ENCODE measurements at regions not wholly inside any gene's neighbourhood (a gene's known extent, or its start where the extent isn't known, plus 50 kb on each side); places are given as distances from the start of the nearest gene placed in this dataset.

DNA sequence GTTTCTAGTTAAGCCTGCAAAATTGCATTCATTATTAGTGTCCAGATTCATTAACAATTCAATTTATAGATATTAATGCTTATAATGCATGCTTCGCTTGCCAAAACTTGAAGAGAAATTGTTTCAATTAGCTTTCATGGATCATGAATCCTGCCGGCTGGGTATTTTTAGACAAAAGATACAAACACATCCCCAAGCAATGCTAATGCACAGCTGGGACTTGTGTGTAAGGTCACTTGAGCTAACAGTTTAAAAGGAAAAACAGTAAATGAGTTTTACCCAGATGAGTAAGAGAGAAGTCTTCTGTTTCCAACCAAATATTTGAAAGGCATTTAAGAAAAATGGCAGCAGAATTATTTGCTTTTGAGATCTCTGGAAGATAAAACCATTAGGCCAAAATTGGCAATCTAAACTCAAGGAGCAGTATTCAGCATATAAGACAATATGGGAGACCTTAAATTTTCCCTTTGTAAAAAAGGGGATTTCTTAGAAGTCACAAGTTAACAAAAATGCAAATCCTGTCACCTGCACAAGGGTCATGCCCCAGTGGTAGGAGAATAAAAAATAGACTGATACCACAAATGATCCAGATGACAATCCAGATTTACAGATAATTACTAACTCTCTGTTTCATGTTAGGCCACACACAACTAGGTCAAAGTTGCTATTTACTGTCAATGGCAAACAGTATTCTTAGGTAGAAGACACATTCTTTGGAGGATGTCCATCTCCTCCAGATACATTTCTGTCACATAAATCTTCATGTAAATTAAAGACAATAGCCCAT lies 418.4 kb upstream of the PMFBP1 start:
- TF ChIP-seq, protein P1, sequence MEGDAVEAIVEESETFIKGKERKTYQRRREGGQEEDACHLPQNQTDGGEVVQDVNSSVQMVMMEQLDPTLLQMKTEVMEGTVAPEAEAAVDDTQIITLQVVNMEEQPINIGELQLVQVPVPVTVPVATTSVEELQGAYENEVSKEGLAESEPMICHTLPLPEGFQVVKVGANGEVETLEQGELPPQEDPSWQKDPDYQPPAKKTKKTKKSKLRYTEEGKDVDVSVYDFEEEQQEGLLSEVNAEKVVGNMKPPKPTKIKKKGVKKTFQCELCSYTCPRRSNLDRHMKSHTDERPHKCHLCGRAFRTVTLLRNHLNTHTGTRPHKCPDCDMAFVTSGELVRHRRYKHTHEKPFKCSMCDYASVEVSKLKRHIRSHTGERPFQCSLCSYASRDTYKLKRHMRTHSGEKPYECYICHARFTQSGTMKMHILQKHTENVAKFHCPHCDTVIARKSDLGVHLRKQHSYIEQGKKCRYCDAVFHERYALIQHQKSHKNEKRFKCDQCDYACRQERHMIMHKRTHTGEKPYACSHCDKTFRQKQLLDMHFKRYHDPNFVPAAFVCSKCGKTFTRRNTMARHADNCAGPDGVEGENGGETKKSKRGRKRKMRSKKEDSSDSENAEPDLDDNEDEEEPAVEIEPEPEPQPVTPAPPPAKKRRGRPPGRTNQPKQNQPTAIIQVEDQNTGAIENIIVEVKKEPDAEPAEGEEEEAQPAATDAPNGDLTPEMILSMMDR (IDR thresholded peaks at IDR 0.05) = no peak
- no peak for TF ChIP-seq POLR2AphosphoS5 (IDR thresholded peaks at IDR 0.05)
- TF ChIP-seq POLR2A (IDR thresholded peaks at IDR 0.05) = no peak
